Eye (tissue), 1 donor: ENCODE measurements at regions not wholly inside any gene's neighbourhood (a gene's known extent, or its start where the extent isn't known, plus 50 kb on each side); places are given as distances from the start of the nearest gene placed in this dataset.

Experiments
- DNase-seq: peaks from one replicate; pipeline ENCODE4 v3.0.0-alpha.2; 2015

DNA sequence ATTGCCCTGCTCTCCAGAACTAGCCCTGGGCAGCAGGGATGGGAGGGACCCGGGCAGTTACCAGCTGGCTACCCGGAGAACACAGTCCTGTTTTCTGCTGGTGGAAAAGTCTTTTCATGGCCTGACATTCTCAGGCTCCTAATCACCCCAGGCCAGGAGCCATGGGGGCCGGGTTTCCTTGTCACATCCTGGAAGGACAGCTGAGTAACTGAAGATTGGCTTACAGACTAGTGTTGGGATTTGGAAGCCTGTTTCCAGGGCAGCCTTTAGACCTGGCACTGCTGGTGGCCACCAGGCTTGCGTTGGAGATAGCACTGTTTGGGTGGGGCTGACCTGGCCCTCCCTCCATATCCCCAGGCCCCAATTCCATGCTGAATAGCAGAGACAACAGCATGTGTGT lies 349.0 kb downstream of the CTTN start:
- DNase-seq = no peak

DNA sequence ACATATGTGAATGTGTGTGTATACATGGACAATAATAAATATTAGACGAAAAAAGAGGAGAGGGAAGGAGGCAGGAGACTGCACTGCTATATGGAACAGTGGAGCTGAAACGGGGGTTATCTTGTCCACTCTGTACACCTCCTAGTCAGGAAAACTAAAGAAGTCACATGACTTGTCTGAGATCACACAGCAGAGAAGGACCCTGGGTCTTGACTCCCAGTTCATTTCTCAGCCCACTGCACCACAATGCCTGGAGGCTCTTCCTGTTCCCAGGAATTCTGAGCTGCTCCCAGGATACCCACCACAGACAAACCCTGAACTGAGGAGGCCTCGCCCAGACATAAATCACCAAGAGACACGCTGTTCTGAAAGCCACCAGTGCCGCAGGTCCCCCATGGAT lies 349.6 kb downstream of the CTTN start:
- no peak for DNase-seq

- DNase-seq = no peak
These were observed 352.9 kb downstream of the CTTN start for GRCh38 chr11:70751142-70751734.

GRCh38 chr11:70755410-70756158 lies 357.3 kb downstream of the CTTN start:
- peak; percentile 92 for DNase-seq

DNA sequence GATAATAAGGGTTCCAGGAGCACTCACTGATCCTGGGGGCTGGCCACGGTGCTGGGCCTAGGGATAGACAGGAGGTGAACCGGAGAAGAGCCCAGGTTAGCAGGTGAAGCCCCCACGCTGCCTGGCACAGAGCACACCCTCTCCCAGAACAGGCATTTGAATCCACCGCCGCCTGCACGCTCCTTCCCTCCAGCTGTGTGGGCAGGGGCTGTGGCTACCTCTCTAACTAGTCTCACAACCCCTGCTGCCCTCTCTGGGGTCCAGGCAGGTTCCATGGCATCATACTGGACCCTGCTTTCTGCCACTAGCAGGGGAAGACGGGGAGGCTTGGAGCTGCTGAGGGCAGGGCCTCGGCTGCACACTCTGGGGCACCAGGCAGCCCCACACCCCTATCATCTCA lies 358.0 kb downstream of the CTTN start:
- no peak for DNase-seq

- DNase-seq = no peak
These were observed 358.4 kb downstream of the CTTN start for GRCh38 chr11:70756756-70757155.

DNA sequence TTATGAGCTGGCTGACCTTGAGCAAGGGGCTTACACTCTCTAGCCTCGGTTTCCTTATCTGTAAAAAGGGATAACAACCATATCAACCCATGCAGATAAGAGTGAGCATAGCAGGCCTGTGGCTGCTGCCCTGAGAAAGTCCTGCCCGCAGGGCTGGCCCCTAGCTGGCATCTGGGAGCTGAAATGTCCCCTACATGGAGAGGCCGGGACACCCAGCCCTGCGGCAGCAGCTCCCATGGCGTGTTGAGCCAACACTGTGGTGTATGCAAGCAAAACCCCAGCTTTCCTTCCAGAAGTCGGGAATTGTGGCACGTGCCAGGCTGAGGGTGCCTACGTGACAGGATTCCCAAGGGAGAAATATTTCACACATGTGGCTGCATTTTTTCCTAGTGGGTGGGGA lies 358.9 kb downstream of the CTTN start:
- DNase-seq = no peak

- no peak for DNase-seq
These were observed 359.9 kb downstream of the CTTN start for GRCh38 chr11:70758206-70758605.

DNA sequence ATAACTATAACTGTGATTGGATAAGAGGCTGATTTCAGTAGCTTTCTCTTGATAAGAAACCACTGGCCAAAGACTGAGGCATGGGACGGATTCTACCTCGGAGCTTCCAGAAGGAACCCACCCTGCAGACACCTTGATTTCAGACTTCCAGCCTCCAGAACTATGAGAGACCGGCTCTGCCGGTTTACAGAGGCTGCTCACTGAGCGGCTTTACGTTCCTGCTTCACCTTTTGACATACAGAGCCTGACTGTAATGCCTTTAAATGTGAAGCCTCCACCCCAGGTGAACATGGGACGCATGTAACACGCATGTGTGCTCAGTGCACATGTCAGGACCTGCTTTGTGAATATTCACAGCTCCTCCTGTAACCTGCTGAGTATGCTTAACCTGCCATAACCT lies 361.5 kb downstream of the CTTN start:
- DNase-seq = no peak

GRCh38 chr11:70760416-70761020 lies 362.2 kb downstream of the CTTN start:
- DNase-seq = no peak

GRCh38 chr11:70761094-70761907 lies 363.0 kb downstream of the CTTN start:
- no peak for DNase-seq

- DNase-seq = no peak
These were observed 363.6 kb downstream of the CTTN start for GRCh38 chr11:70761908-70762337.

GRCh38 chr11:70762810-70763209 lies 364.5 kb downstream of the CTTN start:
- DNase-seq = no peak

- no peak for DNase-seq
These were observed 365.3 kb downstream of the CTTN start for GRCh38 chr11:70763606-70764005.

- no peak for DNase-seq
These were observed 366.1 kb downstream of the CTTN start for GRCh38 chr11:70764356-70764905.

DNA sequence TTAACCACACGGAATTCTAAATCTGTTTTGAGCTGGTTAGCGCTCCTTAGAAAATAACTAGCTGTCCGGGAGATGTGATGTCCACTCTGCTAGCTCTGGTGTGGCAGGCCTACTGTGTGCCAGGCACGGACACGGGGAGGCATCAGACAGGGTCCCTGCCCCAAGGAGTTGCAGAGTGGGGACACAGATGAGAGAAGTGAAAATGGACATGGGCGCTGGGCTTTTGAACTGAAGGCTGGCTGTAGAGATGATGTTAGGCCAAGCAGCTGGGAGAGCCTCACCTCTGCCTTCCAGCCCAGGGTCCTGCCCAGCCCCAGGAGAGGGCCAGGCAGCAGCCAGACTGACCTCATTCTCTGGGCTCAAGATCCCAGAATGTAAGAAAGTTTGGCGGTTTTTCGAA lies 368.6 kb downstream of the CTTN start:
- no peak for DNase-seq

DNA sequence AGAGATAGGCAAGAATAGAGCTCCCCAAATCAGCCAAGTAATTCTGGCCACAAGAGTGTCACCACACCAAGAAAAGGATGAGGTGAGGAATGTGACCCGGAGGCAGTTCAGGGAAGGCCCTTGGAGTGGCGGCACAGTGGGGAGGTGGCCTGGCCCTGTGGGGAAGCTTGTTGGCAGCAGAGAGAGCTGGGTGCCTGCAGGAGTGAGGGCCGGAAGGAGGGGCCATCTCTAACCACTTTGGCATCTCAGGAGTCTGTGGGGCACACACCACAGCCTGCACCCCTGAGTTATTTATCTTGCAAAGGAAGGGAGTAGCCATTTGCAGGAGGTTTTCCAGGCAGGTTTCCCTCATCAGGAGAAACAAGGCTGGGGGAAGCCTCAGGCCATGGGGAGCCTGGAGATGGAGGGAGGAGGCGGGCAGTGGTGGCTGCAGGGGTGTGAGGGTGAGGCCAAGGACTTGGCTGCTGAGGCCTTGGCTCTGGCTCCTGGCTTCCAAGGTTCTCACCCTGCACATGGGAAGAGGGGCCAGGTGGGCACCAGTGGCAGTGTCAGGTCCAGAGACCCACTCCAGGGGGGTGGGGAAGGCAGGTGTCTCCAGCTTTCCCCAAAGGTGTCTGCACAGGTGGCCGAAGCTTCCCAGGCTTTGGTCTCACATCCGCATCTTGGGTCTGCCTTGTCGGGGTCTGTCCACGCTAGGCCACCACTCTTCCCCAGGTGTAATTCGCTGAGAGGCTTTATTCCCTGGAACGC lies 370.2 kb downstream of the CTTN start:
- no peak for DNase-seq

- no peak for DNase-seq
These were observed 370.8 kb downstream of the CTTN start for GRCh38 chr11:70769106-70769505.

- no peak for DNase-seq
These were observed 371.2 kb downstream of the CTTN start for GRCh38 chr11:70769521-70769920.

DNA sequence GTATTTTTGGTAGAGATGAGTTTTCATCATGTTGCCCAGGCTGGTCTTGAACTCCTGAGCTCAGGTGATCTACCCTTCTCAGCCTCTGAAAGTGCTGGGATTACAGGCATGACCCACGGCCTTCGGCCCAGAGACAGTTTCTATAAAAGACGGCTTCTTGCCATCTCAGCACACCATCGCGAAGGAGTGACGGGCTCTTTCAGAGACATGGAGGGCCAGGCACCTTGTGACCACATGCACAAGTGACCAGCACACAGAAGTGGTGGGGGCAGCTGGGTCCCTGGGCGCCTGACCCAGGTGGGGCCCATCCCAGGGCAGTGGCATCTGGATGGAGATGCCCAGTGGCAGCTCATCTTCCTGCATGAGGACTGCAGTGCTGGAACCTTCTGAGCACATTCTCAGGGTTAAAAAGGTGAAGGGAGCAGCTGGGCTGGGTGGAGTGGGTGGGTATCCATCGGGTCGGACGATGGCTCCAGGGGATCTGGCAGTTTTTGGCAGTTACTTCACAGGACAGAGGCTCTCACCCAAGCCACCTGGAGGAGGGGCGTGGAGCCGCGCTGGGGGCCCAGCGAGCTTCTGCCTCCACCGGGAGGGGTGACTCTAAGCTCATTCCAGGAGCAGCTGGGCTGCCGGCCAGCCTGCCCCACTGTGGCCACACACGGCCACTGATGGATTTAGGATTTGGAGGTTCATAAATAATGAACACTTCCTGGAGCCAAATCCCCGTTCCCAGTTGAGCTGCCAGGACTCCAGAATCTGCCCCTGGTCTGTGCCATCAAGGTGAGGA lies 373.0 kb downstream of the CTTN start:
- no peak for DNase-seq

DNA sequence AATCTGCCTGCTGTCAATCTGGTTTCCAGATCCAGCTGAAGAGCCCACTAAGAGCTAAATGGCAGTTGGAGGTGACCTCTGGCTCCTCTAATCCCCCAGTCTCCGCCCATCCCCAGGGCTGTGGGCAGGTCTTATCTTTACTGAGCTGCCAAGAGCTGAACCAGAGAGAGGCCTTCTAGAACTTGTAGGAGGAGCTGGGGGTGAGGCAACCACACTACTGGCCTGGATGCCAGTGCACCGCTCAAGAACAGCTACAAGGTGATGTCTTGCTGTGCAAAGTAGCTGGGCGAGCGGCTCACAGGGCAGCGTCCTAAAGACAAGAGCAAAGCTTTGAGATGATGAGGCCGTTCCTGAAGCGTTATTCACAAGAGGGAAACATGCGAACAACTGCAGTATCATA lies 374.6 kb downstream of the CTTN start:
- DNase-seq = no peak
